CD4-positive, alpha-beta T cell treated with Interleukin-10 for 1 hour (primary cell): ENCODE measurements at regions not wholly inside any gene's neighbourhood (a gene's known extent, or its start where the extent isn't known, plus 50 kb on each side); places are given as distances from the start of the nearest gene placed in this dataset.
"Not testable (repeated sequence)": the region's sequence is repeated elsewhere in the genome, so short reads cannot be mapped to it uniquely, and the experiment has no call there.

Source experiments
- DNase-seq: peaks from one replicate; pipeline ENCODE4 v3.0.0-alpha.2; 2020

DNA sequence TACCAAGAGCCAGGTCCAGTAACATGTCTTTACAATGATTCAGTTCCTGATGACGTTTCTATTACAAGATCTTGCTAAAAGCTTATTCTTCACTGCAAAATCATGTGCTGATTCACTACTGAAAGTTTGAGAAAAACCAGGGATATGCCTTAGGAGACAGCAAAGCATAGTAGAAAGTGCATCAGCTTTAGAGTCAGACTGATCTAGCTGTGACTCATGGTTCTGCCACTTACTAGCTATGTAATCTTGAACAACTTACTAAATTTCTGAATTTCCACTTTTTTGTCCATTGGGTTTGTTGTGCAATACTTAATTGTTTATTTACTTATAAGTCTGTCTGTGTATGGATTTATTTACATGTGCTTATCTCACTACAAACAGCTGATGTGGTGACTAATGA, 198.5 kb upstream of the RSPO3 start:
- DNase-seq, result no peak

DNA sequence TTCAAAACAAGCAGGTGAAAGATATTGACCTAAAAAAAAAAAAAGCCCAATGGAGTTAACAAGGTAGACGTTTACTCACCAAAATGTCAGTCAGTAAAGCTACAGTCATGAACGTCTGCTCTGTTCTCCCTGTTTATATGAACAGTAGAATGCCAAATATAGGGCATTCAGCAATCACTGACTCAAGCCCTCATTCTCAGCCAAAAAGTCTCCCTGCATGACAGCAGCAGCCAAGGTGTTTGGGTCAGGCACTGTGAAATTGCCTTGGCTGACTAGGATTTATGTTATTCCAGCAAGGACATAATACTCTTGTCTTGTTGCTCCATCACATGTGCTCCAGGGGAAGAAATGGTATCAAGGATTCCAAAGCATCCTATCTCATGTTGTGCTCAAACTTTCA, 194.7 kb upstream of the RSPO3 start:
- no peak for DNase-seq

DNA sequence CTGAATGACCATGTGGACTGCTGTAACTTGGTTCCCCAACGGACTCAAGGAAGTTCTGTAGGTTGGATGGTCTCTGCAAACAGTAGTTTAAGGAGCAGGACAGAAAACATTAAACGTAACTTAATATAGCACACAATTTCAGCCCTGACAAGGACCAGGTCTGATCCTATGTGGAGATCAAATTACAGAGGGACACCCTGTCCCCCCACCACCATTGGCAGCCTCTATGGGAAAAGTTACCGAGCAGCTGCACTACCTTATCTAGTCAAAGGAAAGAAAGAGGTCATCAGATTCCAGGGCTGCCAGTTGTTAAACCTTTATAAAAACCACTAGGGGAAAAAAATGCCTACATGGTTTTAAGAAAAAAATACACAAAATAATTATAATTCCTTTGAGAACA, 191.5 kb upstream of the RSPO3 start:
- DNase-seq, result no peak

DNA sequence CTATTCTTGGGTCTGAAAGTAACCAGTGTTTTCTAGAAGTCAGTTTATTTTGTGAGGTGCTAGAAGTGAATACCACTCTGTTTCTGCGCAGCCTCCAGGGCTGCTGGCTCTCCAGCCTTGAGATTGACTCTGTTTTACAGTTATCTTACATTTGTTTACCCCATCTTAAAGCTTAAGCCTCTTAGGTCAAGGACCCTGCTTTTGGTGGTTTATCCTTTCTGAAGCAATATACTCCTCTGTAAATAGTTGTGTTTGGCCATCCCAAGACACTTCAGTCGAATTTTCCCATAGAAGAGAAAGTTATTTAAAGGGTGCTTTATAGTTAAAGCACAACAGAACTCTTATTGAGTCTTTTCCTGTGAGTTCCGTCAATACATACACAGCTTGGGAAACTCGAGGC, 190.6 kb upstream of the RSPO3 start:
- no peak for DNase-seq

DNA sequence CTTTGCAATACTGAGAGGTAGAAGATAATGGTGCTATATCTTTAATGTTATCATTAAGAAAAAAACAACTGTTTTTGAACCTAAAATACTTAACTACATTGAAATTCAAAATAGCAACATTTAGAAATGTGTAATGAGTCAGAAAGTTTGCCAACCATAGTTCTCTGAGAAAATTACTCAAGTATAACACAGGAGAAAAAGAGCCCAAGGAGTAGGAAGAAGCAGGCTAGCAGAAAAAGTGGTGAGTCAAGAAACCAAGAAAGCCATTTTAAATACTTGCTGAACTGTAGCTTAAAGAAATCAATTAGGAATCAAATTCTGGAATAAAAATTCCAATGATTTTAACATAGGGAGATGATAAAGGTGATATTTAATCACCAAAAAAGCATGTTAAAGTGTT, 181.0 kb upstream of the RSPO3 start:
- no peak for DNase-seq

DNA sequence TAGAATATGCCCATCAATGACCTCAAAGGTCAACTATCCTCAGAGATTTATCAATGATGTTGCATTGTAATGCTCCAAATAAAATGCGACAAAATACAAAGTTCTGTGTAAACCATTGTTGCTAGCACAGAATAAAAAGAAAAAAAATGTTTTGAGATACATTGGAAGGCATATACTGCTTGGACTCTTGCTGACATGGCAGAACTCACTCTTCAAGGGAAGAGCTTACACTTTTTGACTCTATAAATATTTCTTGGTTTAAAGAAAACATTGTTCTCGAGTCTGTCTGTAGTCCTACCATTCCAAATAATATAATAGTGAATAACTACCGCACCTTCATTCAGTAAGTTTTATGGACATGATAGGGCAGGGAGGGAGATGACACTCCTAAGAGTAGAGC, 178.7 kb upstream of the RSPO3 start:
- DNase-seq, result no peak

DNA sequence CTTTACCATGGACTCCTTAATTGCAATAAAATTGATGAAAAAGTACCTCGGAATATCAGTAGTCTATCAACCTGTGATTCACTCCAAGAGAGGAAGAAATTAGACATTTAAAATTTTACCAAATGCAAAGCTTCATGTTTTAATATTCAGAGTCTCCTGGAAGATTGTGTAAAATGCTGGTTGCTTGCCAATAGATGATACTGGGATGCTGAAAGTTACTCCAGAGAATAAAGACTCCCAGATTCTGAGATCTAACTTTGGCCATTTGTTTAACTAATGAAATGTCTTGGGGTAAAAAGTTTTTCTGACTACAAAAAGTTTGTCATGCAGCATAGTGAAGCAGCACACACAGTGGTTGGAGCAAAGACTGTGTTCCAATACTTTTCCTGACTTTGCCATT, 176.7 kb upstream of the RSPO3 start:
- DNase-seq, result no peak

DNA sequence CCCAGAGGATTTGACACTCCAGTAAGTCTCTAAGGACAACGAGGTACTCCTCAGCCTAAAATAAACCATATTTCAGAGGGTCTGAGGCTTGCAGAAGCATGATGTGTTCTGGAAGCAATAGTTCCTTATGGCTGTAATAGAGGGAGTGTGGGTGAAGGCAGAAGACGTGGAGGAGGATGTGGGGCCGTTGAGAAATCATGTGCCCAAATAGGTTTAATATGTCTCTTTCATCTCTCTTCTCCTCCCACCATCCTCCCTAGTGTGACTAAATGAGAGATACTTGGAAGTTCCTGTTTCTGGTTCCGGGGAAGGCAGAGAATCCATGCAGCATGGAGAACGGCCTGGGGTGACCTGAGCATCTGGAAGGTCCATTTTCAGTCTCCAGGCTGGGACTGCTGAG, 174.0 kb upstream of the RSPO3 start:
- no peak for DNase-seq

DNA sequence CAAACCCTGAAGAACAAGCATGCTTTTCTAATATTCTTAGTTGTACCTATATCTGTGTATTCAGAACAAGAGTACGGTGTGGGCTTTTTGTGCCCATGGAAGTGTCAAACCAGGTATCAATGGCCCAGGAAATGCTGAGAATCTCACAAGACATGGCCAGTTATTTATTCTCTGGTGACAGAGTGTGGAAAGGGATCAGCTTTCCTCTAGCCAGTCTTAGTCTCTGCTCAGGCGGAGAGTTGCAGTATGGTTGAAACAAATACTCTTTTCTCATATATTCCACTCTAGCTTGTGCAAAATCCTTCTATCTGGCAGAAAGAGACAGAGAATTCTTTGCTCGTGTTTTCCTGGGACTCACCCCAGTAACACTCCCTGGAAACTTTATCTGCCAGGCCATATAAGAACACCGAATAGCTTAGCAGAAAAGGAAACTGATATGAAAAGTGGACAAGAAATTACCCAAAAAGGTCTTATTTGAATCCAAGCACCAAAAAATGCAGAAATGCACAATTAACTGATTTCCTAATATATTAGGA, 173.3 kb upstream of the RSPO3 start:
- DNase-seq, result no peak

DNA sequence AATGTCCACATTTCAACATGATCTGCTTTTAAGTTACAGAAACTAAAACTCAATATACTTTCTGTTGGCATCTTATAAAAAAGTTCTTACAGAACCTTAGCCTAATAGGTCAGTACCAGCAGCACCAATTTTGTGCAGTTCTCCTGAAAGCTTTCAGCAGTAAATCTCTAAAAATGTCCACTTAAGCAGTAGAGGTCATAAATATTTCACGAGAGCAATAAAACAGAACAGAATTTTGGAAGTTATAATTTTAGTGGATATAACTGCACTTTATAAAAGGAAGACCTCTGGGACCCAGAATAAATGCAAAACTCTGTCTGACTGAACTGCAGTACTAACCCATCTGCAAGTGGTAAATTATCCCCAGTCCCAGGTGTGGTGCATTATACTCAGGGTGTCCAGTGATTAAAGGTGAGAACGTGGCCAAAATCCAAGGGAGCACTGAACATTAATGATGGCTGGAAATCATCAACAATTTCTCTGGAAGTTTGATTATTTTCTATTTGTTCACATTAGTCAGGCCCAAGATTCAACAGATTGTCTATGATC, 172.6 kb upstream of the RSPO3 start:
- no peak for DNase-seq

DNA sequence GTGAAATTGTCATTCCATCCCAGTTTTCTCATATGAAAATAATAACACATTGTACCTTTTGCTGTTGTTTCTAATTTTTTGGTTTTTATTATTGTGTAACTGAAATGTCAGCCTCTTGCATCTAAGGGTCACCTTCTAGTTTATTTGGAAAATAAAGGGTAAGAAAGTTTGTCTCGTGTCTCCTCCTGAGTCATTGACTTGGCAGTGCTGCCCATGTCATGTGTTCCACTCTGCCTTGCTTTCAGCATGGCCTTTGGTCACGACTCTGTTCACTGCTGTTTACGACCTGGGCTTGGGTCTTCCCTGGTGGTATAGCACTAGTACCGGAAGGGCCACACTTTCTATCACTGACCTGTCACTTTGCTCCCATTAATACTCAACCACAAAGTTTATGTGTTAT, 171.4 kb upstream of the RSPO3 start:
- no peak for DNase-seq

DNA sequence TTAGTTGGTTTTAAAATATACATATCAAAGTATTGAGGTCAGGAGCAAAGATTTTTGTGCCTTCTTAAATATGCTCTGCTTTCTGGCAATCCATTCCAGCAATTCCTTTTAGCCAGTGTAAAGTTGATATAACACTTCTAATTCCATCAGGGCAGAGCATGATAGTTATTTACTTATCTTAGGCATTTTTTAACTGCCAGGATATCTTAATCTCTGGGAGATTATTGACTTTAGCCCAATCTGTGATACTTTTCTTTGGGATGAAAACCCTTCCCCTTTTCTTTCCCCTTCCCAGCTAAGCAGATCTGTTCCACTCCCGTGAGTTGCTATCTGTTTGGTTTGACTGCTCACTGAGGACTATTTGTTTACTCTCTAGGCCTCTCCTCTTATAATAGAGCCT, 168.7 kb upstream of the RSPO3 start:
- DNase-seq, result no peak

DNA sequence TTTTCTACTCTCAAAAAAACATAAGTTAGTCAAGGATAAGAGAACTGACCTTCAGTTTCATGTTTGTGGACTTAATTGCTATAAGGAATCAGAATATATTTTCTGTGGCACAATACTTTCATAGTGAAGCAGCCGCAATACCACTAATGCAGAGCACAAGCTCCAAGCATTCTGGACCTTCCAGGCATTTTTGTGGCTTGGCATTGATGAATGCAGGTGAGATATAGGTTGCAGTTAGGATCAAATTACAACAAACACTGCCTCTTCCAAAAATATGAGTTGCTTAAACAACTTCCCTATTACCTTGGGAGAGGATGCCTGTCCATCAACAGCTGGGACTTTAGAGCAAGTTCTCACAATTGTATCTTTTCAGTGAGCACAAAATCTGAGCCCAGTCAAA, 162.8 kb upstream of the RSPO3 start:
- DNase-seq, result no peak

DNA sequence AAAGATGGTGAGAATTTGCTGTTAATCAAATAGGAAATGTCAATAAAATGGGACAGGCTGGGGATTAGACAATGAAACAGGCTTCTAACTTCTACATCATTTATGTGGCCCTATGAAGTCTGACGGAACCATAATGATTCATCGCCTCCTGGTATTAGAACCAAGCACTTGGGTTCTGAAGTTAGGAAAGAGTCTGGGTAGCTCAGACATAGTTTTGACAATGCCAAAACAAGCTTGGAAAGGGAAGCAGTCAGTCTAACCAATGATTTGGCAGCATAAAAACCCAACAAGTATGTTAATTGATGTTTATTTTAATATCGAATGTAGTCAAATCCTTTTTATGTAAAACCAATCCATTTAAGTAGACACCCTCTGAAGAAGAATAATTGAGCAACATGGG, 160.8 kb upstream of the RSPO3 start:
- no peak for DNase-seq

DNA sequence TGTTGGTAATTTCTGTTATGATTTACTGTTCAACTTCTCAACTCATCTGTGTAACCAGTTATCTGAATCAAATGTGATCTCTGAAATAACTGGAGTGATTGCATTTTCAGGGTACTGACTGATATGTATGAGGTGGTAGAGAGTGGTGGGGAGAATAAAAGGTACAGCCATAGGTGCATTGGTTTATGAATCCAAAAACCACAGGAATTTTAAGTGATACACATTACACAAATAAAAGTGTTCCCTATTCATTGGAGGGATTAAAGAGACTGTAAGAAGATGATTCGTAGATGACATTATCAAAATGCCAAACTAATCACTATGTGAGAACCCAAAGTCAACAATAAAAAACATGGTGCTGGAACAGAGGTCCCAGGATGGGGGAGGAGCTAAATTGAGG, 158.7 kb upstream of the RSPO3 start:
- no peak for DNase-seq

DNA sequence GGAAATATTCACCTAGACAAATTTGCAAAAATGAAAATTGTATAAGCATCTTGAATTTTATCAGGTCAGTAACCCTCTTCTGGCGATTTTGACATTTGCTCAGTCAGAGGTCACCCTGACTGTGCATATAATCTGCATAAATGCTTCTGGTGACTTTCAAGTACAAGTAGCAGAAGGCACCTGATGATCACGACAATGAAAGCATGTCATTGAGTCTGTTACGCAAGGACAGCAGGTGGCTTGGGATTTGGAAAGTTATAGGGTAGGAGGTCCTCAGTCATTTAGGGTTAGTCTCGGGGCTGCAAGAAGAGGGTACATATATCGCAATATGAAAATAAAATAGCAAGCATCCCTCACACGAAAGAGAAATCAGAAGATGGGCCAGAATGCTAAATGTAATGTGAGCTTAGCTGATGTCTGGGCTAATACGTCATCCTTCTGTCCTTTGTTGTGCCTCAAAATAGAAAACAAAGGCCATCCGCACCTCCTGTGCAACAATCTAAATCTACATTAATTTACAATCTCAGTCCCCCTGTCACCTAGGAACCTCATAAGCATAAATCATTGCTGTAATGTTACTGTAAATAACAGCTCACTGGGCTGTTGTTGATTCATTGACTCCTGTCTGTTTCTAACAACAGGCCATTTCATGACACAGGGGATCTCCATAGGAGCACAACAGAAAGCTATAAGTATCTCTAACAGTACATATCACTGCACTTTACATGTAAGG, 155.2 kb upstream of the RSPO3 start:
- no peak for DNase-seq

DNA sequence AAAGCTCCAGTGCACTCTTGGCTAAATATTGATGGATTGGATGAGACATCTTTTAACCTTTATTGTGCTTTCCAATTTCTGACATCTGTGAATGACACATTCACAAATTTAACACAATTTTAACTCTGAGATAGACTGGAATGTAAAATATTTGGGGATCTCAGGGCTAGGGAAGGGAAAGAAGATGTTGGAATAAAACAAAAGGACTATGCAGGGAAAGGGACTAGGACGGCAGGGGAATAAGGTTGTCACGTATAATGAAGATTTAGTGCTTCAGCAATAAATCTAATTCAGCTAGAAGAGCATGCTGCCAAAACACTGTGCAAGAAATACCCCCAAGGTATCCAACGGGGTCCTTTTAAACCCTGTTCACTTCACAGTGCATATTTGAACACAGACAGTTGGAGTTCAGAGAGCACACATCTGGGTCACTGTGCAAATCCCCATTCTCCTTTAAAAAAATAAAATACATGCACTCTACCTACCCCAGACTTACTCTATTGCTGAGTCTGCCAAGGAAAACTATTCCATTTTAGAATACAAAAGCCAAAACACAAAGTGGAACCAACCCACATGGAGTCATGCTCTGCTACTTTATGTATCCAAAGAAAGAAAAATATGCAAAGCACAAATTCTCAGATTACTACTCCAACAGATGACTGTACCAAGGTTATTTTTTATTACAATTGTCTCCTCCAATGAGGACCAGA, 151.0 kb upstream of the RSPO3 start:
- no peak for DNase-seq

DNA sequence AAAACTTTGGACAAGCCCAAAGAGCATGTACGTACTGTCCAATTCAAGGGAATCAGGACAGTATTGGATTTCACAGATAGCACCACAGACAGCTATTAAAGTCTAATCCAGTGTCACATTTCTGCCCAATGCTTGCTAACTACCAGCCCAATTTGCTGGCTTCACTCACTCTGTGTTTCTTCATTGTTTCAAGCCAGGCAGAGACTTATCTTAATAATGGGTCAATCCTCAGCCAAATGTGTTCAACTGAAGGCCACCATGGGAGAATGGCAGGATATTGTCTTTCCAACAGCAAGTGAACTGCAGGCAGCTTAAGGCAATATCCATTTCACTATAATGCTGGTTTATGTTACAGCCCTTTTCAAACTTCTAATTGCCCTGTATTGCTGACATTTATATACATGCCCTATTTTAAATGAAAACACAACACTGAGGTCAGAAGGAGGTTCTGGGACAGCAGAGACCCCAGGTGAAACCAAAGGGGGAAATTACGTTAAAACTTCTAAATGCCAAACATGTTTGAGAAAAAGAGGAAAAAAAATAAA, 142.1 kb upstream of the RSPO3 start:
- DNase-seq, result no peak

DNA sequence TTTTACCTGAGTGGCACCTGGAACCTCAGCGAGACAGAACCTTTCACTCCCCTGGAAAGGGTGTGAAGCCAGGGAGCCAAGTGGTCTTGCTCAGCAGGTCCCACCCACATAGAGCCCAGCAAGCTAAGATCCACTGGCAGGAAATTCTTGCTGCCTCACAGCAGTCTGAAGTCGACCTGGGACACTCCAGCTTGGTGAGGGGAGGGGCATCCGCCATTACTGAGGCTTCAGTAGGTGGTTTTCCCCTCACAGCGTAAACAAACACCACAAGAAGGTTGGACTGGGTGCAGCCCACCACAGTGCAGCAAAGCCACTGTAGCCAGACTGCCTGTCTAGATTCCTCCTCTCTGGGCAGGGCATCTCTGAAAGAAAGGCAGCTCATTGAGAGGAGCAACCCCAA, 134.7 kb upstream of the RSPO3 start:
- no peak for DNase-seq

DNA sequence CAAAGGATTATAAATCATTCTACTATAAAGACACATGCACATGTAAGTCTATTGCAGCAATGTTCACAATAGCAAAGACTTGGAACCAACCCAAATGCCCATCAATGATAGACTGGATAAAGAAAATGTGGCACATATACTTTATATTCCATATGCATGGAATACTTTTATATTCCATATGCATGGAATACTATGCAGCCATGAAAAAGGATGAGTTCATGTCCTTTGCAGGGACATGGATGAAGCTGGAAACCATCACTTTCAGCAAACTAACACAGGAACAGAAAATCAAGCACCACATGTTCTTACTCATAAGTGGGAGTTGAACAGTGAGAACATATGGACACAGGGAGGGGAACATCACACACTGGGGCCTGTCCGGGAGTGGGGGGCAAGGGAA, 130.3 kb upstream of the RSPO3 start:
- not testable (repeated sequence) for DNase-seq

DNA sequence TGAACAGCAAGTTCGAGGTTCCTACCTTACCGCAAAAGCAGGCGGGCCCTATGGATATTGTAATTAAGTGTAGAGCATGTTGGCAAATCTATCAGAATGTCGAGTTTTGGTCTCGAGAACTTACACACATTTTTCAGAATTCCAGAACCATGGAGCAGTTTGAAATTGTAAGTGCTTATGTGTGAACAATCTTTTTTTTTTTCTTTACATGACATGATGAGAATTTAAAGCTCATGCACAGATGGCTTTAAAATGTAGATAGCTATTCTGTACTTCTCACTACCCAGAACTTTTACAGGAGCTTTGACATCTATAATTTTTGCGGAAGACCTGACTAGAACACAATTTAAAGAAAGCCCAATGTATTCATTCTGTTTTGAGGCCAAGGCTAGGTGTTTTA, 117.8 kb upstream of the RSPO3 start:
- DNase-seq, result no peak

DNA sequence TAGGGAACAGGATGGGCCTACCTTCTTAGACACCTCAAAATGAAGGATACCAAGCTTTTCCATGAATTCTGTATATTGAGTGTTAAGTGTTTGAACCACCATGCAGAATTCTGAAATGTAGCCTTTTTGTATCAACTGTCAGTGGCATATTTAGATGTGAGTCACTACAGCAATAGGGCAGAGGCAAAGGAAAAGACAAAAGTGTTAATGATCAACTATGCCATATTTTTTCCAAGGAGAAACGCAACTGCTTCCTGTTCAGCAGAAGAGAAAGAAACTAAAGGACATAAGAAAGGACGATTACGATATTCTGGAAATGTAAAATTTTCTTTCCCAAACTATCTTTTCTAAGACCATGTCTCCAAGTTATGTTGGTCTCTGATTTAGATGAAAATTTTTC, 104.6 kb upstream of the RSPO3 start:
- no peak for DNase-seq

DNA sequence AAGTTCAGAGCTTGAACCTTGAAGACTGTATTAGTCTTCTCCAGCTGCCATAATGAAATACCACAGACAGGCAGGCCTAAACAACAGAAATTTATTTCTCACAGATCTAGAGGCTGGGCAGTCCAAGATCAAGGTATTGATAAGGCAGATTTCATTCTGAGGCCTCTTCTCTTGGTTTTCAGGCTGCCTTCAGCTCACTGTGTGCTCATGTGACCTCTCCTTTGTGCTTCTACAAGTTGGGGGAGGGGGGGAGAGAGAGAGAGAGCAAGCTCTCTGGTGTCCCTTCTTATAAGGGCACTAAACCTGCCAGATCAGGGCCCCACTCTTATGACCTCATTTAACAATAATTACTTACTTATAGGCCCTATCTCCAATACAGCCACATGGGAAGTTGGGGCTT, 102.6 kb upstream of the RSPO3 start:
- no peak for DNase-seq

DNA sequence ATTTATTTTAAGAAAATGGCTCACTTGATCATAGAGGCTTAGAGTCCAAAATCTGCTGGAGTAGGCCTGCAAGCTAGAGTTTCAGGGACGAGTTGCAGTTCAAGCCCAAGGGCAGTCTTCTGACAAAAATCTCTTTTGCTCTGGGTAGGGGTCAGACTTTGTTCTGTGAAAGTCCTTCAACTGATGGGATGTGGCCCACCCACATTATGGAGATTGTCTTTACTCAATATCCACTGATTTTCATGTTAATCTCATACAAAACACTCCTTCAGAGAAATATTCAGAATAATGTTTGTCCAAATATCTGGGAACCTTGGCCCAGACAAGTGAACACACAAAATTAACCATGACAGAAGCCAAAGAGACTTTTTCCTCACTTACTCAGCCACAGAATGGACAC, 98.6 kb upstream of the RSPO3 start:
- DNase-seq, result no peak
